ENCODE measurements at regions not wholly inside any gene's neighbourhood (a gene's known extent, or its start where the extent isn't known, plus 50 kb on each side); places are given as distances from the start of the nearest gene placed in this dataset.

DNA sequence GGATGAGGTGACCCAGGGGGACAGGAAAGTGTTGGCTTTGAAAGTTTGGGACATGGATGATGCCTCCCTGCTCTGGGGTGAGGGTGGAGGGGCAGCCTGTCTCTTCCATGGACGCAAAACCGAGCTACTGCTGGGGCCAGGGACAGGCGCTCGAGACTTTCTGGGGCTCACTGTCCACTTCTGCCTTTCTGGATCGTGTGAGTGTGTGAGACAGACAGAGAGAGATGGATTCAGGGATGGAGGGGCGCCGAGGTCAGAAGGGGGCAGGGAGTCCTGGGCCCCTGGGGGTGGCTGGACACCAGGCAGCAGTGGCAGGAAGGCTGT lies 78.0 kb upstream of the GATA5 start:
- ChIA-PET RAD21 (ENCODE audit: low non-redundant PET in 1 of 2, low total read pairs in 2 of 2, uncharacterized antibody in 2 of 2, unreplicated experiment in 2 of 2) (no interaction called here), CTCF (no interaction called here), POLR2A (no interaction called here)
- no peaks in the 10 kb centered on the region for H3K27me3 ChIP-seq (ENCODE audit: insufficient read depth, low read length)
- TF ChIP-seq EGR1 (IDR thresholded peaks at IDR 0.05; ENCODE audit: low read depth) = no peak
- no peak for TF ChIP-seq EZH2 (IDR thresholded peaks at IDR 0.05)
- no peak for TF ChIP-seq POLR2A (IDR thresholded peaks at IDR 0.05; ENCODE audit: borderline replicate concordance, extremely low read depth, insufficient read depth, insufficient read length)
- no peak for TF ChIP-seq FOSL1 (IDR thresholded peaks at IDR 0.05; ENCODE audit: low read depth)
- TF ChIP-seq CBX3 (IDR thresholded peaks at IDR 0.05; ENCODE audit: low read depth) = no peak
- TF ChIP-seq SIN3A (IDR thresholded peaks at IDR 0.05; ENCODE audit: low read depth) = no peak
- TF ChIP-seq, protein P1, sequence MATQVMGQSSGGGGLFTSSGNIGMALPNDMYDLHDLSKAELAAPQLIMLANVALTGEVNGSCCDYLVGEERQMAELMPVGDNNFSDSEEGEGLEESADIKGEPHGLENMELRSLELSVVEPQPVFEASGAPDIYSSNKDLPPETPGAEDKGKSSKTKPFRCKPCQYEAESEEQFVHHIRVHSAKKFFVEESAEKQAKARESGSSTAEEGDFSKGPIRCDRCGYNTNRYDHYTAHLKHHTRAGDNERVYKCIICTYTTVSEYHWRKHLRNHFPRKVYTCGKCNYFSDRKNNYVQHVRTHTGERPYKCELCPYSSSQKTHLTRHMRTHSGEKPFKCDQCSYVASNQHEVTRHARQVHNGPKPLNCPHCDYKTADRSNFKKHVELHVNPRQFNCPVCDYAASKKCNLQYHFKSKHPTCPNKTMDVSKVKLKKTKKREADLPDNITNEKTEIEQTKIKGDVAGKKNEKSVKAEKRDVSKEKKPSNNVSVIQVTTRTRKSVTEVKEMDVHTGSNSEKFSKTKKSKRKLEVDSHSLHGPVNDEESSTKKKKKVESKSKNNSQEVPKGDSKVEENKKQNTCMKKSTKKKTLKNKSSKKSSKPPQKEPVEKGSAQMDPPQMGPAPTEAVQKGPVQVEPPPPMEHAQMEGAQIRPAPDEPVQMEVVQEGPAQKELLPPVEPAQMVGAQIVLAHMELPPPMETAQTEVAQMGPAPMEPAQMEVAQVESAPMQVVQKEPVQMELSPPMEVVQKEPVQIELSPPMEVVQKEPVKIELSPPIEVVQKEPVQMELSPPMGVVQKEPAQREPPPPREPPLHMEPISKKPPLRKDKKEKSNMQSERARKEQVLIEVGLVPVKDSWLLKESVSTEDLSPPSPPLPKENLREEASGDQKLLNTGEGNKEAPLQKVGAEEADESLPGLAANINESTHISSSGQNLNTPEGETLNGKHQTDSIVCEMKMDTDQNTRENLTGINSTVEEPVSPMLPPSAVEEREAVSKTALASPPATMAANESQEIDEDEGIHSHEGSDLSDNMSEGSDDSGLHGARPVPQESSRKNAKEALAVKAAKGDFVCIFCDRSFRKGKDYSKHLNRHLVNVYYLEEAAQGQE (IDR thresholded peaks at IDR 0.05; ENCODE audit: low read depth) = no peak
- no peak for TF ChIP-seq ZNF274 (IDR thresholded peaks at IDR 0.05; ENCODE audit: low read depth, low read length)
- no peak for TF ChIP-seq POLR2AphosphoS5 (IDR thresholded peaks at IDR 0.05; ENCODE audit: low read depth, low read length)
- no peak for TF ChIP-seq SRF (IDR thresholded peaks at IDR 0.05; ENCODE audit: low read depth)
- BruUV-seq (replicated peaks) = no TSS peak
- H3K9ac ChIP-seq (ENCODE audit: low read length) = no peak overlapping the region
- no peaks in the 10 kb centered on the region for H3K36me3 ChIP-seq (ENCODE audit: control insufficient read depth in 1 of 2, insufficient read depth in 2 of 2, low read length in 2 of 2)
- H3K9me3 ChIP-seq (ENCODE audit: control insufficient read depth in 1 of 2, insufficient read depth in 1 of 2, low read depth in 1 of 2, low read length in 2 of 2) = no peaks in the 10 kb centered on the region
- ATAC-seq = no peak
- no peak for DNase-seq (ENCODE audit: low read depth, low spot score)
- no peak overlapping the region for H3K4me3 ChIP-seq (replicated peaks in 1 of 2; ENCODE audit: low read depth in 1 of 2, low read length in 2 of 2)
- H4K20me1 ChIP-seq (ENCODE audit: insufficient read depth) = no peaks in the 10 kb centered on the region
- H3K79me2 ChIP-seq (ENCODE audit: insufficient read depth, low read length) = no peaks in the 10 kb centered on the region
- H3K4me2 ChIP-seq (ENCODE audit: low read length) = no peak overlapping the region
- intact Hi-C loops (cut with micrococcal nuclease) = no loop called here
- no peak overlapping the region for H3K27ac ChIP-seq (ENCODE audit: low read depth, low read length)
- H3K4me1 ChIP-seq (ENCODE audit: control insufficient read depth in 1 of 2, insufficient read depth in 2 of 2, low read length in 2 of 2) = peaks cover 2 to 10% of the 10 kb centered on the region in 2 experiments; a peak in 3 of 4 replicates
- H2AFZ ChIP-seq (ENCODE audit: low read depth, low read length, poor library complexity, severe bottlenecking) = no peak overlapping the region
- no peaks in the 10 kb centered on the region for H3K9me2 ChIP-seq (ENCODE audit: insufficient read depth)
